Loucy (cell line): ENCODE measurements at regions not wholly inside any gene's neighbourhood (a gene's known extent, or its start where the extent isn't known, plus 50 kb on each side); places are given as distances from the start of the nearest gene placed in this dataset.

Experiments
- EZH2phosphoT487 ChIP-seq: fragments of 200-600 bp; IDR thresholded peaks from 2 replicates; pipeline ENCODE4 v1.6.1; 2018; ENCODE audit warnings: antibody characterized with exemption, mild to moderate bottlenecking, moderate library complexity, borderline replicate concordance
- TF ChIP-seq, protein P1 (sequence below): fragments of 200-600 bp; sonication (generic); conservative IDR thresholded peaks from 2 replicates; pipeline ENCODE4 v1.5.1; 2014; ENCODE audit warnings: mild to moderate bottlenecking, antibody characterized with exemption, low read length

DNA sequence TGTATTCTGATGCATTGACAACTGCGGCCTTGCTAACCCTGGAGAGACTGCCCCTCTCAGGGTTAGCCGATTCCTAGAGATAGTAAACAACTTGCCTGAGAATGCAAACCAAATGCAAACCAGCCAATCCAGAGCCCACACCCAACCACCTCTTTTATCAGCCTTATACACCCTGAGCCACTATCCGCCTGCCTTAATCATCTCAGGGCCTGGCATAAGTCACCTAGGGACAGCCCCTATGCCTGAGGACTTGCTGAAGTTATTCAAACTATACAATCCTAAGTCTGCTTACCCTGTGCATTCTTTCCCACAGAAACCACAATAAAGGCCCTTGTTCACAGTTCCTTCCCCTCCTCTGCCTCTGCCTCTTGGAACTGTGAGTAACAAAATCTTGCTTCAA is 177.2 kb downstream of the KCNA5 start:
- TF ChIP-seq, protein P1, sequence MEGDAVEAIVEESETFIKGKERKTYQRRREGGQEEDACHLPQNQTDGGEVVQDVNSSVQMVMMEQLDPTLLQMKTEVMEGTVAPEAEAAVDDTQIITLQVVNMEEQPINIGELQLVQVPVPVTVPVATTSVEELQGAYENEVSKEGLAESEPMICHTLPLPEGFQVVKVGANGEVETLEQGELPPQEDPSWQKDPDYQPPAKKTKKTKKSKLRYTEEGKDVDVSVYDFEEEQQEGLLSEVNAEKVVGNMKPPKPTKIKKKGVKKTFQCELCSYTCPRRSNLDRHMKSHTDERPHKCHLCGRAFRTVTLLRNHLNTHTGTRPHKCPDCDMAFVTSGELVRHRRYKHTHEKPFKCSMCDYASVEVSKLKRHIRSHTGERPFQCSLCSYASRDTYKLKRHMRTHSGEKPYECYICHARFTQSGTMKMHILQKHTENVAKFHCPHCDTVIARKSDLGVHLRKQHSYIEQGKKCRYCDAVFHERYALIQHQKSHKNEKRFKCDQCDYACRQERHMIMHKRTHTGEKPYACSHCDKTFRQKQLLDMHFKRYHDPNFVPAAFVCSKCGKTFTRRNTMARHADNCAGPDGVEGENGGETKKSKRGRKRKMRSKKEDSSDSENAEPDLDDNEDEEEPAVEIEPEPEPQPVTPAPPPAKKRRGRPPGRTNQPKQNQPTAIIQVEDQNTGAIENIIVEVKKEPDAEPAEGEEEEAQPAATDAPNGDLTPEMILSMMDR: no peak
- no peak for TF ChIP-seq EZH2phosphoT487
